Activated CD4-positive, alpha-beta memory T cell treated with anti-CD3 and anti-CD28 coated beads for 36 hours (primary cell): ENCODE measurements at regions not wholly inside any gene's neighbourhood (a gene's known extent, or its start where the extent isn't known, plus 50 kb on each side); places are given as distances from the start of the nearest gene placed in this dataset.

Experiments used
- CTCF ChIA-PET: fragments of 350-600 bp; sonication (Branson Sonifier 250); formaldehyde crosslinking; loops from one replicate; lab custom pipeline; 2021; ENCODE audit warnings: antibody characterized with exemption, inconsistent platforms; lab: Charles Lee
- POLR2A ChIA-PET: fragments of 350-600 bp; sonication (Branson Sonifier 250); formaldehyde crosslinking; loops from one replicate; lab custom pipeline; 2021; ENCODE audit warnings: antibody characterized with exemption; lab: Charles Lee
- DNase-seq: peaks from one replicate; pipeline ENCODE4 v3.0.0-alpha.2; 2020
- H3K27ac Mint-ChIP-seq: one replicate; pipeline ENCODE4 v1.8.0; 2021; ENCODE audit warnings: mixed read lengths
- H3K27me3 Mint-ChIP-seq: one replicate; pipeline ENCODE4 v1.8.0; 2021; ENCODE audit warnings: mixed read lengths
- H3K36me3 Mint-ChIP-seq: one replicate; pipeline ENCODE4 v1.8.0; 2021; ENCODE audit warnings: mixed read lengths
- H3K4me1 Mint-ChIP-seq: one replicate; pipeline ENCODE4 v1.8.0; 2021; ENCODE audit warnings: low read depth, mixed read lengths
- H3K4me3 Mint-ChIP-seq: one replicate; pipeline ENCODE4 v1.8.0; 2021; ENCODE audit warnings: mild to moderate bottlenecking, mixed read lengths
- H3K9me3 Mint-ChIP-seq: one replicate; pipeline ENCODE4 v1.8.0; 2021; ENCODE audit warnings: mixed read lengths
- intact Hi-C: fragments of 100-400 bp; cut with micrococcal nuclease; formaldehyde crosslinking; loops from one replicate; pipeline ENCODE4 v1.15.1; 2023

GRCh38 chr18:73615506-73615905 is 532.1 kb downstream of the FBXO15 start:
- Mint-ChIP-seq H3K36me3 (no peaks in the 10 kb centered on the region), H3K27ac (no peak overlapping the region), H3K27me3 (no peaks in the 10 kb centered on the region), H3K4me3 (no peak overlapping the region), H3K9me3 (peaks cover 2% of the 10 kb centered on the region), H3K4me1 (no peaks in the 10 kb centered on the region)
- DNase-seq = no peak
- CTCF ChIA-PET = no interaction called here
- intact Hi-C loops = no loop called here
- POLR2A ChIA-PET = no interaction called here

- Mint-ChIP-seq H3K36me3 (no peaks in the 10 kb centered on the region), H3K27me3 (no peaks in the 10 kb centered on the region), H3K27ac (no peak overlapping the region), H3K4me3 (no peak overlapping the region), H3K4me1 (no peaks in the 10 kb centered on the region), H3K9me3 (peaks cover 2% of the 10 kb centered on the region)
- no peak for DNase-seq
- ChIA-PET CTCF (no interaction called here), POLR2A (no interaction called here)
- intact Hi-C loops = no loop called here
Observed at GRCh38 chr18:73614812-73615211, 532.8 kb downstream of the FBXO15 start.

- Mint-ChIP-seq H3K27ac (no peak overlapping the region), H3K36me3 (no peaks in the 10 kb centered on the region), H3K9me3 (peaks cover 2% of the 10 kb centered on the region), H3K4me1 (no peaks in the 10 kb centered on the region), H3K4me3 (no peak overlapping the region), H3K27me3 (no peaks in the 10 kb centered on the region)
- CTCF ChIA-PET = no interaction called here
- intact Hi-C loops = no loop called here
- POLR2A ChIA-PET = no interaction called here
- DNase-seq = no peak
Observed at GRCh38 chr18:73613706-73614340, 533.8 kb downstream of the FBXO15 start.

GRCh38 chr18:73597832-73598615 is 549.6 kb downstream of the FBXO15 start:
- no peaks in the 10 kb centered on the region for H3K27me3 Mint-ChIP-seq
- POLR2A ChIA-PET = no interaction called here
- DNase-seq = no peak
- no peaks in the 10 kb centered on the region for H3K4me1 Mint-ChIP-seq
- H3K9me3 Mint-ChIP-seq = peaks cover 12% of the 10 kb centered on the region
- intact Hi-C loops = no loop called here
- no peak overlapping the region for H3K27ac Mint-ChIP-seq
- CTCF ChIA-PET = no interaction called here
- H3K4me3 Mint-ChIP-seq = no peak overlapping the region
- H3K36me3 Mint-ChIP-seq = no peaks in the 10 kb centered on the region

GRCh38 chr18:73594749-73595148 is 552.9 kb downstream of the FBXO15 start:
- peaks cover 16% of the 10 kb centered on the region for H3K9me3 Mint-ChIP-seq
- POLR2A ChIA-PET = no interaction called here
- intact Hi-C loops = no loop called here
- H3K36me3 Mint-ChIP-seq = no peaks in the 10 kb centered on the region
- H3K4me1 Mint-ChIP-seq = no peaks in the 10 kb centered on the region
- H3K27ac Mint-ChIP-seq = no peak overlapping the region
- no peak for DNase-seq
- CTCF ChIA-PET = no interaction called here
- H3K4me3 Mint-ChIP-seq = no peak overlapping the region
- no peaks in the 10 kb centered on the region for H3K27me3 Mint-ChIP-seq

- no peaks in the 10 kb centered on the region for H3K4me1 Mint-ChIP-seq
Observed at GRCh38 chr18:73593207-73593606, 554.4 kb downstream of the FBXO15 start.

GRCh38 chr18:73590950-73591349 is 556.7 kb downstream of the FBXO15 start:
- CTCF ChIA-PET = no interaction called here
- POLR2A ChIA-PET = no interaction called here
- no peak for DNase-seq
- H3K27me3 Mint-ChIP-seq = no peaks in the 10 kb centered on the region
- H3K4me3 Mint-ChIP-seq = no peak overlapping the region
- peaks cover 4% of the 10 kb centered on the region for H3K9me3 Mint-ChIP-seq
- no peaks in the 10 kb centered on the region for H3K4me1 Mint-ChIP-seq
- intact Hi-C loops = no loop called here
- H3K27ac Mint-ChIP-seq = no peak overlapping the region
- no peaks in the 10 kb centered on the region for H3K36me3 Mint-ChIP-seq

More at GRCh38 chr18:73593207-73593606, 554.4 kb downstream of the FBXO15 start:
- peaks cover 10% of the 10 kb centered on the region for H3K9me3 Mint-ChIP-seq
- no peaks in the 10 kb centered on the region for H3K27me3 Mint-ChIP-seq
- no peak overlapping the region for H3K27ac Mint-ChIP-seq
- POLR2A ChIA-PET = no interaction called here
- intact Hi-C loops = no loop called here
- no peak for DNase-seq
- CTCF ChIA-PET = no interaction called here
- H3K36me3 Mint-ChIP-seq = no peaks in the 10 kb centered on the region
- no peak overlapping the region for H3K4me3 Mint-ChIP-seq

GRCh38 chr18:73579698-73580097 is 567.9 kb downstream of the FBXO15 start:
- Mint-ChIP-seq H3K36me3 (no peaks in the 10 kb centered on the region), H3K27me3 (no peaks in the 10 kb centered on the region), H3K4me1 (no peaks in the 10 kb centered on the region), H3K27ac (no peak overlapping the region), H3K9me3 (peaks cover 11% of the 10 kb centered on the region), H3K4me3 (no peak overlapping the region)
- POLR2A ChIA-PET = no interaction called here
- CTCF ChIA-PET = no interaction called here
- intact Hi-C loops = no loop called here
- DNase-seq = no peak

GRCh38 chr18:73577365-73577764 is 570.3 kb downstream of the FBXO15 start:
- peaks cover 12% of the 10 kb centered on the region for H3K9me3 Mint-ChIP-seq
- ChIA-PET POLR2A (no interaction called here), CTCF (no interaction called here)
- no peaks in the 10 kb centered on the region for H3K4me1 Mint-ChIP-seq
- H3K27ac Mint-ChIP-seq = no peak overlapping the region
- no peak for DNase-seq
- H3K36me3 Mint-ChIP-seq = no peaks in the 10 kb centered on the region
- no peaks in the 10 kb centered on the region for H3K27me3 Mint-ChIP-seq
- H3K4me3 Mint-ChIP-seq = no peak overlapping the region
- intact Hi-C loops = no loop called here

- CTCF ChIA-PET = no interaction called here
- H3K9me3 Mint-ChIP-seq = peaks cover 7% of the 10 kb centered on the region
Observed at GRCh38 chr18:73563901-73564472, 583.6 kb downstream of the FBXO15 start.

GRCh38 chr18:73563345-73563744 is 584.3 kb downstream of the FBXO15 start:
- Mint-ChIP-seq H3K9me3 (peaks cover 7% of the 10 kb centered on the region), H3K27me3 (no peaks in the 10 kb centered on the region), H3K4me3 (no peak overlapping the region), H3K36me3 (no peaks in the 10 kb centered on the region), H3K4me1 (no peaks in the 10 kb centered on the region), H3K27ac (no peak overlapping the region)
- ChIA-PET POLR2A (no interaction called here), CTCF (no interaction called here)
- no peak for DNase-seq
- intact Hi-C loops = no loop called here

More at GRCh38 chr18:73563901-73564472, 583.6 kb downstream of the FBXO15 start:
- Mint-ChIP-seq H3K4me1 (no peaks in the 10 kb centered on the region), H3K36me3 (no peaks in the 10 kb centered on the region), H3K27me3 (no peaks in the 10 kb centered on the region), H3K4me3 (no peak overlapping the region), H3K27ac (no peak overlapping the region)
- POLR2A ChIA-PET = no interaction called here
- DNase-seq = no peak
- intact Hi-C loops = no loop called here

- CTCF ChIA-PET = no interaction called here
- no peaks in the 10 kb centered on the region for H3K27me3 Mint-ChIP-seq
- H3K4me3 Mint-ChIP-seq = no peak overlapping the region
- peaks cover 10% of the 10 kb centered on the region for H3K9me3 Mint-ChIP-seq
- no peak overlapping the region for H3K27ac Mint-ChIP-seq
- POLR2A ChIA-PET = no interaction called here
- H3K4me1 Mint-ChIP-seq = no peaks in the 10 kb centered on the region
- H3K36me3 Mint-ChIP-seq = no peaks in the 10 kb centered on the region
- intact Hi-C loops = no loop called here
- no peak for DNase-seq
Observed at GRCh38 chr18:73556904-73557303, 590.7 kb downstream of the FBXO15 start.
